Colonic mucosa (tissue), 4 donors: ENCODE measurements at regions not wholly inside any gene's neighbourhood (a gene's known extent, or its start where the extent isn't known, plus 50 kb on each side); places are given as distances from the start of the nearest gene placed in this dataset.

ENCODE experiments used
- DNase-seq: peaks from one replicate; pipeline ENCODE4 v3.0.0-alpha.2; 2020
- H3K27ac ChIP-seq: fragments of 200-600 bp; one replicate; pipeline ENCODE4 v1.8.0; 2021
- H3K27me3 ChIP-seq: fragments of 200-600 bp; one replicate; pipeline ENCODE4 v1.8.0; 2021
- H3K36me3 ChIP-seq: fragments of 200-600 bp; one replicate; pipeline ENCODE4 v1.8.0; 2021
- H3K4me1 ChIP-seq: fragments of 200-600 bp; one replicate; pipeline ENCODE4 v1.8.0; 2021; ENCODE audit warnings: mild to moderate bottlenecking
- H3K4me3 ChIP-seq: fragments of 200-600 bp; one replicate; pipeline ENCODE4 v1.8.0; 2021
- H3K9ac ChIP-seq, 2 donors: one replicate each; pipeline ENCODE4 v1.7.0; 2013; ENCODE audit warnings: control low read depth in 2 of 2, low read depth in 2 of 2, low read length in 2 of 2
- H3K9me3 ChIP-seq: fragments of 200-600 bp; one replicate; pipeline ENCODE4 v1.8.0; 2021
- CTCF ChIP-seq: fragments of 200-600 bp; IDR thresholded peaks from one replicate; pipeline ENCODE4 v1.8.0; 2022; ENCODE audit warnings: antibody characterized with exemption, mild to moderate bottlenecking
- intact Hi-C: fragments of 100-400 bp; cut with DNase I; formaldehyde crosslinking; loops from one replicate; pipeline ENCODE4 v1.14.1; 2022
- donor health status: healthy.
- donor health status: DM: no; HTN: no; CAD: no.
- donor health status: DM: no; HTN: no; CAD: no.

DNA sequence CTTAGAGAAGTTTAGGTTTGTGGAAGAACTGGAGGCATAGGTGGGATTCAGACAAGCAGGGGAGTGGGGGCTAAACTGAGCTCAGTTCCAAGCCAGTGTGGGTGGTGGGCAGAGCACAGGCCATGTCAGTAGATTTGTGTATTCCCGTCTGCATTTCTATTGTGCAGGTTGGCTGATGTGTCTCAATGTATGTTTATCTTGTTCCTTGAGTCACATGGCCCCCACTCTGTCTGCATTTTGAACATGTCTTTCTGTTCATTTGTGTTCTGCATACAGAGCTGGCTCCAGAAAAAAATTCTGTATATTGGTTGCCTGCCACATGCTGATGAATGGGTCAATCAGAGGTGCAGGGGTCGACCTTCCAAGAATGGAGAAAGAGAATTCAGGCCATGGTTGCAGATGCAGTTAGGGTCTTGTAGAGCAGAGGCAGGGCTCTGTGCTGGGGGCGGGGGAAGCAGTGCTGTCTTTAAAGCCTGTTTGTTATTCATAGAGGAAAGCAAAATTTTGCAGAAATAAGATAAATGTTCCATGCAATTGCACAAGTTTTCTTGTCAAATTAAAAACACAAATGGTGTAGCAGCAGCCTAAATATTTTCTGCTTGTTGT, 166.7 kb downstream of the CDH26 start:
- no peak for TF ChIP-seq CTCF
- Histone ChIP-seq H3K27me3 (no peaks in the 10 kb centered on the region), H3K4me1 (no peaks in the 10 kb centered on the region), H3K36me3 (no peaks in the 10 kb centered on the region), H3K4me3 (no peak overlapping the region), H3K27ac (no peak overlapping the region), H3K9ac (no peak overlapping the region), H3K9me3 (no peaks in the 10 kb centered on the region)
- no peak for DNase-seq
- intact Hi-C loops: no loop called here

GRCh38 chr20:60125513-60125912, 167.3 kb downstream of the CDH26 start:
- H3K4me3 ChIP-seq: no peak overlapping the region
- intact Hi-C loops: no loop called here
- H3K27me3 ChIP-seq: no peaks in the 10 kb centered on the region
- H3K9me3 ChIP-seq: no peaks in the 10 kb centered on the region
- no peak overlapping the region for H3K9ac ChIP-seq
- H3K27ac ChIP-seq: no peak overlapping the region
- TF ChIP-seq CTCF: no peak
- no peak for DNase-seq
- H3K4me1 ChIP-seq: no peaks in the 10 kb centered on the region
- no peaks in the 10 kb centered on the region for H3K36me3 ChIP-seq

DNA sequence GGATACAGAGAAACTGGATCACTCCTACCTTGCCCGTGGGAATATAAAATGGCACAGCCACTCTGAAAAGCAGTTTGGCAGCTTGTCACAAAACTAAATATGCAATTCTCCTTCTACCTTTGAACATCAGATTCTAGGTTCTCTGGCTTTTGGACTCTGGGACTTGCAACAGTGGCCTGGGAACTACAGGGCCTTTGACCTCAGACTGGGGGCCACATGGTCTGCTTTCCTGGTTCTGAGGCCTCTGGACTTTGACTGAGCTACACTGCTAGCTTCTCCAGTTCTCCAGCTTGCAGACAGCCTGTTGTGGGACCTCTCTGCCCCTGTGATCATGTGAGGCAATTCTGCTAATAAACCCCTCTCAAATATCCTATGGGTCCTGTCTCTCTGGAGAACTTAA, 168.8 kb downstream of the CDH26 start:
- no peaks in the 10 kb centered on the region for H3K9me3 ChIP-seq
- DNase-seq: no peak
- intact Hi-C loops: no loop called here
- H3K4me3 ChIP-seq: no peak overlapping the region
- H3K27me3 ChIP-seq: no peaks in the 10 kb centered on the region
- no peak overlapping the region for H3K9ac ChIP-seq
- no peaks in the 10 kb centered on the region for H3K4me1 ChIP-seq
- H3K27ac ChIP-seq: no peak overlapping the region
- no peaks in the 10 kb centered on the region for H3K36me3 ChIP-seq
- TF ChIP-seq CTCF: no peak

DNA sequence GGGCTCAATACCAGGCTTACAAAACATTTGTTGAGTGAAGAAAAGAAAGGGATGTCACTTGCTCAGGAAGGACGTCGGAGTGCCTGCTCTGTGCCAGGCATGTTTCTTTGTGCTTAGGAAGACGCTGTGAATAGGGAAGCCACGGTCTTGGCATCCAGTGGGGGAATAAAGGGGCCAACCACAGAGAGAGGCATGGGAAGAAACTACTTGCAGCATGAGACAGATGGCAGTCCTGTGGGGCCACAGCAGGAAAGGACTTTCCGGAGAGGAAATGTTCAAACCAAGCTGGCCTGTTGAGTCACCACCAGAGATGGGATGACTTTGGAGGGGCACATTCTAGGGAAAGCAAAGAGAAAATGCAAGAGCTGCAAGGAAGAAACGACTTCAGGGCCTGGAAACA, 173.2 kb downstream of the CDH26 start:
- DNase-seq: no peak
- no peak overlapping the region for H3K27ac ChIP-seq
- TF ChIP-seq CTCF: no peak

DNA sequence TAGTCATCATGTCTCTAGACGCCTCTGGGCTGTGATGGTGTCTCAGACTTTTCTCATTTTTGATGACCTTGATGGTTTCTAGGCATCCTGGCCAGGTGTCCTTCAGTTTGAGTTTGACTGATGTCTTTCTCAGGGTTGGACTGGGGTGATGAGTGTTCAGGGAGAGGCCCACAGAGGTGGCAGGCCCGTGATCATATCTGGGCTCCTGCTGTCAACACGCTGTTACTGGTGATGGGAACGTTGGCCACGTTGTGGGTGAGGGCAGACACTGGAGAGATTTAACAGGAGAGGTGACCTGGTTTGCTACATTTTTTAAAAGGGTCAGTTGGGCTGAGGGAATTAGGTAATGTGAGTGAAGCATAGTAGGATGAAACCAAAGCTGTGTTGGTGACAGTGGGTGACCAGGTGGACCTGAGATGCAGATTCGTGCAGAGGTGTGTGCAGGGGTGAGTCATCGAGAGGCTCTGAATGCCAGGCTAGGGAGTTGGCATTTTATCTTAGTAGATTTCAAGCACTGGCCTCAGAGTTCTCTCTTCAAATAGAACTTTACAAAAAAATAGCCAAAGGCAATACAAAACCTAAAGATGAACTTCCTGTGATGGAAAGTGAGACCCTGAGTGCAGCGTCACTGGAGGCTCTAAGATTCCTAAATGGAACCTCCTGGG, 174.1 kb downstream of the CDH26 start:
- H3K9ac ChIP-seq: no peak overlapping the region
- H3K27ac ChIP-seq: no peak overlapping the region
- H3K4me1 ChIP-seq: no peaks in the 10 kb centered on the region
- no peak overlapping the region for H3K4me3 ChIP-seq
- intact Hi-C loops: no loop called here
- H3K36me3 ChIP-seq: no peaks in the 10 kb centered on the region
- no peak for TF ChIP-seq CTCF
- no peaks in the 10 kb centered on the region for H3K9me3 ChIP-seq
- no peaks in the 10 kb centered on the region for H3K27me3 ChIP-seq
- no peak for DNase-seq

More for the DNA sequence above, 173.2 kb downstream of the CDH26 start:
- H3K4me1 ChIP-seq: no peaks in the 10 kb centered on the region
- no peaks in the 10 kb centered on the region for H3K9me3 ChIP-seq
- intact Hi-C loops: no loop called here
- no peak overlapping the region for H3K9ac ChIP-seq
- H3K27me3 ChIP-seq: no peaks in the 10 kb centered on the region
- no peak overlapping the region for H3K4me3 ChIP-seq
- H3K36me3 ChIP-seq: no peaks in the 10 kb centered on the region
